Mesothelial cell of epicardium (in vitro differentiated cells): ENCODE measurements at regions not wholly inside any gene's neighbourhood (a gene's known extent, or its start where the extent isn't known, plus 50 kb on each side); places are given as distances from the start of the nearest gene placed in this dataset.

Source experiments
- DNase-seq, 2 experiments: peaks; one replicate each; pipeline ENCODE4 v3.0.0; 2021; ENCODE audit warnings: low spot score in 2 of 2; ENCODE audit not compliant: unreplicated experiment in 2 of 2
- H3K27ac Mint-ChIP-seq: 2 replicates; pipeline ENCODE4 v1.8.0; 2021; ENCODE audit warnings: mixed read lengths
- H3K27me3 Mint-ChIP-seq: 2 replicates; pipeline ENCODE4 v1.8.0; 2021; ENCODE audit warnings: low read depth, mixed read lengths
- H3K36me3 Mint-ChIP-seq: 2 replicates; pipeline ENCODE4 v1.8.0; 2021; ENCODE audit warnings: mixed read lengths
- H3K4me1 Mint-ChIP-seq: 2 replicates; pipeline ENCODE4 v1.8.0; 2021; ENCODE audit warnings: mixed read lengths
- H3K4me3 Mint-ChIP-seq: 2 replicates; pipeline ENCODE4 v1.8.0; 2021; ENCODE audit warnings: mild to moderate bottlenecking, moderate library complexity, mixed read lengths
- H3K9me3 Mint-ChIP-seq: 2 replicates; pipeline ENCODE4 v1.8.0; 2021; ENCODE audit warnings: mixed read lengths
- CTCF ChIP-seq: fragments of 200-600 bp; sonication (generic); IDR thresholded peaks from one replicate; pipeline ENCODE4 v1.5.0; 2021; ENCODE audit warnings: antibody characterized with exemption; ENCODE audit not compliant: unreplicated experiment

- Mint-ChIP-seq H3K4me1 (no peaks in the 10 kb centered on the region), H3K4me3 (no peak overlapping the region), H3K9me3 (peaks cover 24% of the 10 kb centered on the region), H3K27me3 (peaks cover 3% of the 10 kb centered on the region), H3K36me3 (no peaks in the 10 kb centered on the region), H3K27ac (no peak overlapping the region)
- DNase-seq, result no peak
- no peak for TF ChIP-seq CTCF
Observed at GRCh38 chr7:69193061-69193460, 405.2 kb upstream of the AUTS2 start.

GRCh38 chr7:69196593-69196992 lies 401.7 kb upstream of the AUTS2 start:
- no peak for DNase-seq
- Mint-ChIP-seq H3K4me1 (no peaks in the 10 kb centered on the region), H3K27me3 (peaks cover 3% of the 10 kb centered on the region), H3K36me3 (no peaks in the 10 kb centered on the region), H3K4me3 (no peak overlapping the region), H3K27ac (no peak overlapping the region), H3K9me3 (peaks cover 24% of the 10 kb centered on the region)
- no peak for TF ChIP-seq CTCF

GRCh38 chr7:69198250-69198649 lies 400.0 kb upstream of the AUTS2 start:
- Mint-ChIP-seq H3K36me3 (no peaks in the 10 kb centered on the region), H3K4me3 (no peak overlapping the region), H3K27me3 (peaks cover 3% of the 10 kb centered on the region), H3K9me3 (peaks cover 24% of the 10 kb centered on the region), H3K27ac (no peak overlapping the region), H3K4me1 (no peaks in the 10 kb centered on the region)
- no peak for TF ChIP-seq CTCF
- no peak for DNase-seq

GRCh38 chr7:69199041-69199440 lies 399.2 kb upstream of the AUTS2 start:
- no peak overlapping the region for H3K27ac Mint-ChIP-seq
- H3K4me3 Mint-ChIP-seq, result no peak overlapping the region

GRCh38 chr7:69199661-69200060 lies 398.6 kb upstream of the AUTS2 start:
- Mint-ChIP-seq H3K9me3 (peaks cover 15% of the 10 kb centered on the region), H3K4me1 (peaks cover 3% of the 10 kb centered on the region), H3K27me3 (no peaks in the 10 kb centered on the region), H3K27ac (no peak overlapping the region), H3K4me3 (no peak overlapping the region), H3K36me3 (no peaks in the 10 kb centered on the region)
- no peak for TF ChIP-seq CTCF
- DNase-seq, result no peak

More at GRCh38 chr7:69199041-69199440, 399.2 kb upstream of the AUTS2 start:
- no peaks in the 10 kb centered on the region for H3K4me1 Mint-ChIP-seq
- H3K9me3 Mint-ChIP-seq, result peaks cover 18% of the 10 kb centered on the region
- peaks cover 3% of the 10 kb centered on the region for H3K27me3 Mint-ChIP-seq
- H3K36me3 Mint-ChIP-seq, result no peaks in the 10 kb centered on the region
- no peak for DNase-seq
- TF ChIP-seq CTCF, result no peak

- Mint-ChIP-seq H3K4me3 (no peak overlapping the region), H3K27ac (no peak overlapping the region), H3K4me1 (peaks cover 5% of the 10 kb centered on the region), H3K27me3 (peaks cover 7% of the 10 kb centered on the region), H3K36me3 (no peaks in the 10 kb centered on the region), H3K9me3 (peaks cover 5% of the 10 kb centered on the region)
- no peak for TF ChIP-seq CTCF
- no peak for DNase-seq
Observed at GRCh38 chr7:69203871-69204270, 394.4 kb upstream of the AUTS2 start.
